GM18519 (cell line): ENCODE measurements at regions not wholly inside any gene's neighbourhood (a gene's known extent, or its start where the extent isn't known, plus 50 kb on each side); places are given as distances from the start of the nearest gene placed in this dataset.

Experiments
- ATAC-seq: cut with Tn5 transposase; IDR thresholded peaks from one replicate; pipeline ENCODE4 v1.9.1; 2021; ENCODE audit warnings: mild to moderate bottlenecking, moderate library complexity; ENCODE audit not compliant: unreplicated experiment, low FRiP score

DNA sequence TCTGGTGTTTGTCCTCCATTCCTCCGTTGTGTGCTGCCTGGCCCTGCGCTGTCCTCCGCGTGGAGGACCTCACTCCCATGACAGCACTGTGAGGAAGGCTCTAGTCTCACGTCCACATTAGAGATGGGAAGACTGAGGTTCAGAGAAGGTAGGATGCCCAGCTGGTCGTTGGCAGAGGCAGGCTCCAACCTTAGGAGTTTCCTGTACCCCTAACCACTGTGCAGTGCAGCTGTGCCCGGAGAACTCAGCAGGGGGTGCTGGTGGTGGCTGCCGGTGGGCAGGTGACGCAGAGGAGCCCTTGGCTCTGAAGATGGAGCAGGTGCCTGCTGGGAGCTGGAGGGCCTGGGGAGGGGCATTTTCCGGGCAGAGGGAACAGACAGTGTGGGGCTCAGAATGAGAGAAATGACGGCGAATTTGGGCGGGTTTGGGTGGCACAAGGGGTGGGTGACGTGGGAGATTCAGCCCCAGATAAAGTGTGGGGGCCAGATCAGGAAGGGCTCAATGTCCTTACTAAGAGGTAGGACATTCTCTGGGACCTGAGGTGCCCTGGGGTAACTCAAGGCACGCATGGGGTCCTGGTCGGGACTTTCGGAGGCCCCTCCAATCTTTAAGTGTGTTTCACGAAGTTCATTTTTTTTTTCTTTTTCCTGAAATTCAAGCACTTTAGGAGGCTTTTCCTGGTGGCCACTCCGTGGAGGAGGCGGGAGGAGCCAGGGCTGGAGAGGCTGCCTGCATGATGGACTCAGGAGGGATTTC, 535.0 kb downstream of the TBC1D22A start:
- no peak for ATAC-seq

DNA sequence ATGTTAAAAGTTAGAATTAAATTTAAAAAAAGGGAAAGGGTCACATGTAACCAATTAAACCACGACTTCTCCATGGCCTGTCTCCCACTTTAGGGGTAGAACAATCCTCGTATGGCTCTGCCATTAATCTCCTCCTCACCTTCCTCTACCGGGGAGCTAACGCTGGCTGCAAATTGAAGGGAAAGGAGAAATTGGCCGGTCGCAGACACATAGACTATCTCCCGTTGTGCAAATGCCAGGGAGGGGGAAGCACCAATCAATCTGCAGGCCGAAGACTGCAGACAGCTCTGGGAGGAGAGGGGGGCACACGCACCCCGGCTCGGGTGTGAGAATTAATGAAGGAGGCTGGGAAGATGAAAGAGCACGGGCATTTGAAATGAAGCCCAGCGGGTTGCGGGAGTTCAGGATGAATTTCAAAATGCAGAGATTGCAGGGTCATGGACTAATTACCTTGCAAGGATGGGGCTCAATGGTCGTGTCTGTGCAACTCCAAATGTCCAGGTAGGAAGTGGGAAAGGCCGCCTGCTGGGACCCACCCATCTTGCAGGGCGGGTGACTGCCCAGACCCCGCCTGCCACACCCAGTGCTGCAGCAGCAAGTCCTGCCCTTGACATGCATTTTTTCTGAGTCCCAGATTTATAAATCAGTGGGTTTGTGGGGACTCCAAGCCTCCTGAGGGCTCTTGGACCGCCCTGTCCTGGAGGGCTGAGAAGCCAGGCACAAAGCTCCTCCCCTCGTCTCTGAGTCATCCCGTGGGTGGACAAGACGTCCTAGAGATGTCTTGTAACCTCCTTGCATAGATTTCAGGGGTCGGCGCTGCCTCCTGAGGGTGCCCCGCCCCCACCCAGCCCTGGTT, 534.2 kb downstream of the TBC1D22A start:
- ATAC-seq: no peak

DNA sequence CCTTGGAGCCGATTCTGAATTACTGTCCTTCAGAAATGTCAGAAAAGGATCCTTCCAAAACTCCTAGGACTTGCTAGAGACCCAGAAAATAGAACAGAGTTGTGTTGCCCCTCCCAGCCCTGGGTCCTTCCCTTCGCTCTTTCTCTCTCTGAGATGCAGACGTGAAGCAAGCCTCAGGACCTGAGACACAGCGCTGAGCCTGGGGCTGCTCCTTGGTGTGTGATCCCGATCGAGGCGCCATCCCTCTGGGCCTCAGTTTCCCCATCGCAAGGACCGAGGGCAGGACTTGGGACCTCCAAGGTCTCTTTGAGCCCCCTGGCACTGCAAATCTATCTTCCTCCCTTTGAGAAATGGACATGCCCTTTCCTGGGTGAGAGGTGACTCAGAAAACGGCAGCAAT, 533.5 kb downstream of the TBC1D22A start:
- ATAC-seq: no peak

DNA sequence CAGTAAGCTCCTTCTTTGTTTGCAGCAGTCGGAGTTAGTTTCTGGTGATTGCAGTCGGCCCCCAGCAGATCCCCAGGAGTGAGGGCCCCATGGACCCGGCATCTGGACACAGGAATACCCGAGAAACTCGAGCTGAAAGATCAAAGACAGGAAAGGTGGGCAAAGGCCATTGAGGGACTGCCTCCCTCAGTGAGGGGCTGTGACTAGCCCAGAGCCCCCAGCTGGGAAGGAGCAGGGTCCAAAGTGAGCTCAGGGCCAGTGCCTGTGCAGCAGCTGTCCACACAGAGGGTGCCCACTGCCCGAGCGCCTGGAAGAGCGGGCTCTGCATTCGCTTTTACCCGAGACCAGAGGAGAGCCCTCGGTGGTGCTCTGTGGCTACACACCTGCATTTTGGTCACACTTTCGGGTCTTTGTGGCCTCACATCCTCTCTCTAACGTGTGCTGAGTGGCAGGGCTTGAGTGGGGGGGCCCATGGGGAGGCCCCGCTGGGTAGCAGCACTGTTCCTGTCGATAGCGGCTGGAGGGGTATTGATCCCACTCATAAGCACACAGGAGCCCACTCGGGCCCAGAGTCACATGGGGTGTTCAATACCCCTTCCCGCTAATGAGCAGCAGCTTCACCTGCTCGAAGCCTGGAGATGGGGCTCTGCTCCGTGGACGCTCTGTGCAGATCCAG, 532.9 kb downstream of the TBC1D22A start:
- no peak for ATAC-seq

DNA sequence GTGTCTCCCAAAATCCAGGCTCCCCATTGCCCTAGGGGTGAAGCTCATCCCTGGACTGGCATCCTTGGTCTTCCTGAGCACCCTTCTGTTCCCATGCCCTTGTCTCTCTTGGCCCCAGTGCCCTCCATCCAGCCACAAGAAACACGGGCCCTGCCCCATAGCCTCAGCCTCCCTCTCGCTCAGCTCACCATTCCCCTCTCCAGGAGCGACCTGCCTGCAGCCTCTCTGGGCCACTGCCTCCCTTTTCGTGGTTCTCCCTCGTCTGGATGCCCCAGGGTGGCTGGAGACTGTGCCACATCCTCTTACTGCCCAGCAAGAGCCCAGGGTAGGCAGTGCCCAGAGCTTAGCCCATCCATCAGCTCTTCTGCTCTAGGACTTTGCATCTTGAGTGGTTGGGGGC, 532.1 kb downstream of the TBC1D22A start:
- ATAC-seq: no peak

DNA sequence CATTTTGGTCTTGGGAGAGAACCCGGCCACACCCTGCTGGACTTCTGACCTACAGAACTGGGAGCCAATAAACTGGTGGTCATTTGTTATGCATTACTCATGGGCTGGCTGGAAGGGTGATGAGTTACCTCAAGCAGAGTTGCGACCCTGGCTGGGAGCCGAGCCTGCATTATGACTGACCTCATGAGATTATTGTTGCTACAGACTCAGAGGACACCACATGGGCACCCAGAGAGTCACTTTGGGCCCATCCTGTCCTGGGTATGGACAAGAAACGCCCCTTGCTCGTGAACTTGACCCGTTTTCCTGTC, 531.7 kb downstream of the TBC1D22A start:
- ATAC-seq: no peak

DNA sequence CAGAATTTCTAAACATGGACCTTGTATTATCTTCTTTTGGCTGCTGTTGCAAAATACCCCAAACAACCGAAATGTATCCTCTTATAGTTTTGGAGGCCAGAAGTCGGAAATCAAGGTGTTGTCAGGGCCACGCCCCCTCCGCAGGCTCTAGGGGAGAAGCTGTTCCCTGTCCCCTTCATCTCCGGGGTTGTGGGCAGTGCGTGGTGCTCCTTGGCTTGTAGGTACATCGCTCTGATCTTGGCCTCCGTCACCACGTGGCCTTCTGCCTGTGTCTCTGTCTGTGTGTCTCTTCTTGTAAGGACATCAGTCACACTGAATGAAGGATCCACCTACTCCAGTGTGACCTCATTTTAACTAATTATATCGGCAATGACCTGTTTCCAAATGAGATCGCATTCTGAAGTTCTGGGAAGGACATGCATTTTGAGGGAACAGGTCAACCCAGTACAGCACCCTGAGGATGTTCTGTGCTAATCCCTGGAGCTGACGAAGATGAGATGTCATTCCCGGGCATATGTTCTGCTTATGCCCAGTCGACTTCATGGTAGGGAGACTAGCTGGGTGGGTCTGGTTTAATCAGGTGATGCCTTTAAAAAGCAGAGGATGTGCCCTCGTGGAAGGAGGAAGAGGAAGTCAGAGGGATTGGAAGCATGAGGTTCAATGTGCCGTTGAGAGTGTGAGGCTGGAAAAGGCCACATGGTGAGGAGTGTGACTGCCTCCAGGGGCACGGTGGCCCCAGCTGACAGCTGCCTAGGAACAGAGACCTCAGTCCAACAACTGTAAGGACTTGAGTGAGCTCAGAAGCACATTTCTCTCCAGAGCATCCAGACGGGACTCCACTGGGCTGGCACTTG, 531.1 kb downstream of the TBC1D22A start:
- ATAC-seq: no peak

DNA sequence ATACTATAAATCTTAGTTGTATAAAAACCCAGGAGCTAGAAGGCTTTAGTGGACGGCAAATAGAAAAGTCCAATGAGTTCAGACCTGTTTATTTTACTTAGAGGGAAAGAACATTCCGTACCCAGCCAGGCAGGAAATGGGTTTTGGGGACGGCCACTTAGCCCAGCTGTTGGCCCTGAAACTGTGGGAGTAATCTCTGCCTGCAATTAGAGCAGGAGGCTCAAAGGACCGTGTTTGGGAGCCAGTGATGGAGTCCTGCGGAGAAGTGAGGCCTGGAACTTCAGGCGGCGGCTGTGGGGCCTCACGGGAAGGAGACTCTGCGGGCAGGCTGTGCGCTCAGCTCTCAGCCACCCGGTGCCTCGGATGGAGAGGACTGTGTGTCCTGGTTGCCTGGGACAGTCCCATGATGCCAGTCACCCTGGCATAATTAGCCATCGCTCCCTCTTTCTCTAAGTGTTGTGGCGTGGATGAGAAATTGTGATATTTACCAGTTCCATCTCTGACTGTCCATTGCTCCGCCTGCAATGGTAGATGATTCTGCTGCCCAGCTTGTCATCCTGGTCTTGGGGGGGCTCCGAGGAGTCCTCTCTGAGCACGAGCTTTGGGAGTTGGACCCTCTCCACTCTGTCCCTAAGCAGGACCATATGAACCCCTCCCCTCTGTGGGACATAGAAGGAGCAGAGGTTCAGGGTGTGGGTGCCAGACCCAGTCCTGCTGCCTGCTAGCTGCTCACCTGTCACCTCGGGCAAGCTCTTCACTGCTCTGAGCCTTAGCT, 530.3 kb downstream of the TBC1D22A start:
- no peak for ATAC-seq

DNA sequence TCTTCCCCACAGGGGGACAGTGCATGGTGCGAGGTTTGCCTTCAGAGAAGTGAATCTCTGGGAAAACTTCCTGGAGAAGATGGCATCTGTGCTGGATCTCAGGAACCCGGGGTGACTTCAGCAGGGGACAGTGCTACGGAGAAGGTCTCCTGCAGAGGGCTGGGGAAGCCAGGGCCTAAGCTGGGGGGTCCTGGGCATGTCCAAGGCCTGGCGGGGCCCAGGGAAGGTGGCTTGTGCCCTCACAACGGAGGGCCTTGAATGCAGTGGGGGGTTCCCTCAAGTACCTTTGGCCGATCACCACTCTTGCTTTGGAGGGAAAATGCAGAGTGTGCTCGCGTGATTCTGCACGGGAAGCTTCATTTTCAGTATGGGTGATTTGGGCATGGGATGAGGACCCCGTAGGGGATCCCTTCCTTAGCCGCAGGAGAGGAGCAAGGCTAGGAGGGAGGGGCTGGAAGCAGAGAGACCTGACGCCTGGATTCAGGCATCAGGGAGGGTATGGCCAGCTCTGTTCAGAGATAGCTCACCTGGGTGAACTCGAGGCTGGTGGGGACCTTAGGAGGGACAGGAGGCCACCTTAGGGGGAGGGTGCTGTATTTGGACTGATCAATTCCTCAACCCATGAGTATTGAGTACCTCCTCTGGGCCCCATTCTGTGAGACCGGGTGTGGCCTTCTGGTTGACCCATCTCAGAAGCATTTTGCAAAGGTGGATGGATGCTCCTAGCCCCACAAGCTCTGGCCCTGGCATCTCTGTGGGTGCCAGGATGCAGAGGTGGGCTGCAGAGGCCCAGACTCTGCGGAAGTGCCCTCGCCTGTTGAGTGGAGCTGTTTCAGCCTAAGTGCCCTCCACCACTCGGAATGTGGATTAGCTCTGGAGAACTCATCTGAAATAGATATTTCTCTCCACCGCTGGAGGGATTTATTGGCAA, 529.4 kb downstream of the TBC1D22A start:
- ATAC-seq: no peak

DNA sequence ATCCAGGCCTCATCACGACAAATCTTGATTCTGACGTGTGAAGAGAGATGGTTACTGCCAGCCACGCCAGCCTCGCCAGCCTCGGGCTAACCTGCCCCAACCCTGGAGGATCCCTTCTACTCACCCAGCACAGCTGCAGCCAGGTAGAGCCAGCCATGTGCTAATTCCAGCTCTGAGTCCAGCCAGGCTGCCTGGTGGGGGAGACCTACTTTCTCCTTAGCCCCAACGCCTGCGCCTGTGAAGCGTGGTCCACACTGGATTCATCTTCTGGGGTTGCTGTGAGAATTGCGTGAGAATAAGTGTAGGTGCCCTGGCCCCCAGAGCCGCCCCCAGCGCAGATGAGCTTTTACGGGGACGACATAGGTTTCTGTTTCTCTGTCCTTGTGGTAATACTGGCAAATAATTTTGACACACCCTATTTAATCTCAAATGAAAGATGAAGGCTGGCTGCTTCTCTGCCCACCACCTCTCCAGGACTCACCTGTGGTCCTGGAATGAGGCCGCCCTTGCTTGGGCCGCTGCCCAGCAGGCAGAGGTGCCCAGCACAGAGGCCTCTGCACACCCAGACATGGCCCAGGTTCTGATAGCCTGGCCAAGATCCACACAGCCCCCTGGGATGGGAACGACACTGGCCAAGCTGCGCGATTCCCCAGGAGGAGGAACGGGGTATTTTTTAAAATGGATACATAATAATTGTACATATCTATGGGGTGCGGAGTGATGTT, 528.4 kb downstream of the TBC1D22A start:
- no peak for ATAC-seq

DNA sequence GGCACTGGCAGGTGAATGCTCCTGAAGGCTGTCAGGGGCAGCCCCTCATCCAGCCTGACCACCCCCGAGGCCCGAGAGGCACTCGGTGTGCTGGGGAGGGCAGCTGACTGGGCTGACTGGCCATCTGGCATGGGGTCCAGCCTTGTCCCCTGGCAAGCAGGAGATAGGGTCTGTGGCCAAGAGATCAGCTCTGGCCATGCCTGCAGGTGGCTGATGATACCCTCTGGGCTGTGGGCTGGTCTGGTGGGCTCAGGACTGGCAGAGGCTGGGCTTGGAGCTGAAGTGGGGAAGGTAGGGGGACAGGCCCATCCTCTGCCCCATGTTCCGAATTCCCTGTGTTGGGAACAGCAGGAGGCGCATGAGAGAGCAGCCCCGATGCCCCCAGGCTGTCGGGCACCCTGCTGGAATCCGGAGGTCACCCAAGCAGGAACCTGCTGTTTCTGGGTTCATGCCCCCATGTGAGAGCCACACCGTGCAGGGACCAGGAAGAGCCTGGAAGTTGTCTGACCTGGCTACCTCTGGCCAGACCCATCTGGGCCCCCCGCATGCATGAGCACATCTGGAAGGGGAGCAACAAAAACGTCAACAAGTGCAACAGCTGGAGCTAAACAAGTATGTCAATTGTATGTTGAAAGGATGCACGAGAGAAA, 527.0 kb downstream of the TBC1D22A start:
- no peak for ATAC-seq

DNA sequence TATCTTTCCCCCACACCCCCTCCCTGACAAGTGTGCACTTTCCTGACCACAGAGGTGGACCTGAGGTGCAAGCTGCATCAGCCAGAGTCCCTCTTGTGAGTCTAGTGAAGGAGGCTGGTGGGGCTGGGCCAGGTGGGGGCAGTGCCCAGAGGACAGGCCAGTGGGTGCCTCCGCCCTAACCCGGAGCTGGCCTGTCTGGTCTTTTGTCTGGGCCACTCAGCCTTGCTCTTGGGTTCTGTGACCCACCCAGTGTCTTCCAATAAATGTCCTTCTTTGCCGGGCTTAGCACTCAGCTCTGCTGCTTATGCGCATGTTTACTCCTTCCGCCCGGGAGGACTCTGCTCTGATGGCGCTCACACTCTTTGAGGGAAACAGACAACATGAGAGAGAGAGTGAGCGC, 526.2 kb downstream of the TBC1D22A start:
- ATAC-seq: no peak

DNA sequence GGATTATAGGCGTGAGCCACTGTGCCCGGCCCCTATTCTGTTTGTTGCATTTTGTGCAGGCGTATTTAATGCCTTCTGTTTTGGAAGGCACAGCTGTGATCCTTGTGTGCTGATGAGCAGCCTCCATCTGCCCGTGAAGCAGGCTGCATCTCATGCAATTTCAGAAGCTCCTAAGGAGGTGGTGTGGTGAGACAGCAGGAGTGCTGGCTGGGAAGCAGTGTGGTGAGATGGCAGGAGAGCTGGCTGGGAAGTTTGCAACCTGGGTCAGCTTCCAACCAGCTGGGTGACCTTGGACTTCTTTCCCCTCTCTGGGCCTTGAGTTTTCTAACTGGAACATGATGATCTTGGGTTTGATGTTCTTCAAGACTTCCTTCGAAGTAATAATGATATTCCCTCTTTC, 525.1 kb downstream of the TBC1D22A start:
- no peak for ATAC-seq

DNA sequence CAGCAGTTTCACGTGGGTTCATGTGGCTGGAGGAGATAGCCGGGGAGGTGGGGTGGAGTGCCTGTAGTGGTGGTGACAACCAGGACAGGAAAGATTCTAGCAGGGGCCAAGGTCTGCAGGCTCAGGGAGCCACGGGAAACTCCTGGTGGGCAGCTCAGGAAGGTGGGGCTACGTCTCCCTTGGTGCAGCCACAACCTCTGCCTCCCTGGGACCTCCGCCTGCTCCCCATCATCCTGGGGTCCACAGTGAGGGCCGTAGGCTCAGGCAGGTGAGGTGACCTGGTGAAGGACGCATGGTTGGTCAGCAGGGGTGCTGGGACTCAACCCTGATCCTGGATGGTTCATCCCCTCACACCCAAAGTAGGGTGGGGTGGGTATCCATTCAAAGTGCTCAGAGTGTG, 524.1 kb downstream of the TBC1D22A start:
- no peak for ATAC-seq

DNA sequence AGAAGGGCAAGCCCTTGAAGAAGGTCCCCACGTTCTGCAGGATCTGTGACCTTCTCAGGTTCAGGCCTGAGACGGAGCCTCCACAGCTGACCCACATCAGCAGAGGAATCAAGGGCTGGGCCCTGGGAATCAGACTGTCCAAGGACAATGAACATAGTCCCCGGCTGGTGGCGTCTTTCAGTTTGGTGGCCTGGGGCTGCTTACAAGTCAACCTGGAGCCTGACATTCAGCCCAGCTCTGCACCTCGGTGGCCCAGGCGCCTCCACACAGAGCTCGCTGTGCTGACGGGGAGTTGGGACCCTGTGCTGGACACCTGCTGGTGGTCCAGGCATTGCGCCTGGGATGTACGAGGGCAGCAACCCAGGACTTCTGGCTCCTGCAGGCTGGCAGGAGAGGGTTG, 523.5 kb downstream of the TBC1D22A start:
- no peak for ATAC-seq

DNA sequence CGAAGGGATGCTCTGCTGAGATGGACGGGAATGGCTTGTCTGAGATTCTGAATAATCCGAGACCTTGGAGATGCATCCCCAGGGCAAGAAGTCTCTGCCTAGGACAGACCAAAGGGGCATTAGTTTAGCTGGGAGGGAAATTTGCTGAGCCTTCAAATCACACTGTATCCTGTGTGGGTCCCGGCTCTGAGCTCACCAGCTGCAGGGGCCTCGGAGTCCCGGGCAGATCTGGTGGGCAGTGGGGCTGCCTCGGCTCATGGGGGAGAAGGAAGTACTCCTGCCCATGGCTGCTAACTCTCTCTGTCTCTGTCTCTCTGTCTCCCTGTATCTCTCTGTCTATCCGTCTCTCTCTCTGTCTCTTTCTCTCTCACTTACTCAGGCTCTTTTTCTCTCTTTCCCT, 522.4 kb downstream of the TBC1D22A start:
- no peak for ATAC-seq

DNA sequence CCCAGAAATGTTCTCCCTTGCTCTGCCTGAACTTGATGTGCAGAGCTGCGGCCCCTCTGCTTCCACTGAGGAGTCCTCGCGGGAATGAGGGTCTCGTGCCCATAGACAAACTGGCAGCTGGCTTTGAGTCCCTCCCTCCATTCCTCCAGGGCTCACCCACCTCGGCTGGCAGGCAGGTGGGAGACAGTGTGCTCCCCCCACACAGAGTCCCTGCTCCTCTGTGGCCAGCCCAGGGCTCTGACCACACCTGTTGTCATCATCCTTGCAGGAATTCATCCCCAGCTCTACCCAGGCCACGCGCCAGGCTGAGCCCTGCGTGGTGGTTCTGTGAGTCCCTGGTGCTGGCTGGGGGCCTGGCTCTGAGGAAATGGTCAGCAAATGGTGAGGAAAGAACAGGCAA, 521.9 kb downstream of the TBC1D22A start:
- ATAC-seq: no peak
